SK-N-MC (cell line): ENCODE measurements at regions not wholly inside any gene's neighbourhood (a gene's known extent, or its start where the extent isn't known, plus 50 kb on each side); places are given as distances from the start of the nearest gene placed in this dataset.

Experiments used
- EZH2 ChIP-seq: fragments of 200-600 bp; sonication (generic); IDR thresholded peaks from one replicate; pipeline ENCODE4 v1.6.1; 2017; ENCODE audit warnings: antibody characterized with exemption
- FOXP2 ChIP-seq: optimal IDR thresholded peaks from 2 replicates; pipeline ENCODE3; 2011; ENCODE audit warnings: mild to moderate bottlenecking, moderate library complexity; ENCODE audit not compliant: insufficient read depth; ENCODE audit errors: extremely low read length, control extremely low read depth
- POLR2AphosphoS5 ChIP-seq: IDR thresholded peaks from 2 replicates; pipeline ENCODE4 v1.6.1; 2012; ENCODE audit warnings: mild to moderate bottlenecking, low read depth, low read length, borderline replicate concordance

- no peak for TF ChIP-seq POLR2AphosphoS5
- no peak for TF ChIP-seq EZH2
- no peak for TF ChIP-seq FOXP2
Observed at GRCh38 chr2:223681125-223681524, 79.0 kb upstream of the SCG2 start.
